HL-60 (cell line): ENCODE measurements at regions not wholly inside any gene's neighbourhood (a gene's known extent, or its start where the extent isn't known, plus 50 kb on each side); places are given as distances from the start of the nearest gene placed in this dataset.

Experiments
- DNase-seq, 2 experiments: peaks; one replicate each; pipeline ENCODE4 v3.0.0-alpha.2; 2010 to 2020; ENCODE audit warnings: low read depth in 1 of 2, low spot score in 1 of 2
- H3K27ac ChIP-seq: fragments of 250-450 bp; sonication (Bioruptor Pico); replicated peaks from 2 replicates; pipeline ENCODE4 v1.5.1; 2020; ENCODE audit warnings: mild to moderate bottlenecking, moderate library complexity
- H3K27me3 ChIP-seq: fragments of 250-450 bp; sonication (Bioruptor Pico); 2 replicates; pipeline ENCODE4 v1.5.1; 2021; ENCODE audit warnings: mild to moderate bottlenecking, moderate library complexity; ENCODE audit not compliant: insufficient read depth, poor library complexity, severe bottlenecking
- H3K4me3 ChIP-seq: replicated peaks from 2 replicates; pipeline ENCODE4 v1.5.1; 2011; ENCODE audit warnings: mild to moderate bottlenecking, control low read depth, low read length; ENCODE audit not compliant: insufficient read depth
- GABPA ChIP-seq: IDR thresholded peaks from 2 replicates; pipeline ENCODE4 v1.6.1; 2012; ENCODE audit warnings: low read depth
- POLR2AphosphoS5 ChIP-seq: IDR thresholded peaks from 2 replicates; pipeline ENCODE4 v1.6.1; 2012; ENCODE audit warnings: low read depth
- SPI1 ChIP-seq: IDR thresholded peaks from 2 replicates; pipeline ENCODE4 v1.6.1; 2012; ENCODE audit warnings: low read depth, mild to moderate bottlenecking, borderline replicate concordance
- TF ChIP-seq, protein P1 (sequence below): IDR thresholded peaks from one replicate; pipeline ENCODE4 v1.5.1; 2011; ENCODE audit warnings: low read length, control low read depth, inconsistent platforms; ENCODE audit not compliant: insufficient read depth
- TF ChIP-seq, protein P2 (sequence below): IDR thresholded peaks from 2 replicates; pipeline ENCODE4 v1.6.1; 2012; ENCODE audit warnings: low read depth; ENCODE audit not compliant: insufficient replicate concordance

DNA sequence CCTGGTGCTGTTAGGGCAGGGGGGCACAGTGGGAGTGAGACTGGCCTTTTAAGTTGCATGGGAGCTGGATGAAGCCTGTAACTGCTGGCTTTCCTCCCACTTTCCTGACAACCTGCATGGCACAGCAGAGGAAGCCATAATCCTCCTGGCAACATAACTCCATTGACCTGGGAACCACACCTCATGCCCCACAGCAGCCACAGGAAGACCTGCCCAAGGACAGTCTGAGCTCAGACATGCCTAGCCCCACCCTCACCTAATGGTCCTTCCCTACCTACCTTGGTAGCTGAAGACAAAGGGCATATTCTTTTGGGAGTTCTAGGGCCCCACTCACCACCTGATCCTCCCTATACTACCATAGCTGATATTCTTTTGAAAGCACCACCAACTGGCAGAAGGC, 482.2 kb upstream of the TOM1L1 start:
- H3K27ac ChIP-seq = no peak overlapping the region
- TF ChIP-seq POLR2AphosphoS5 (no peak), GABPA (no peak), SPI1 (no peak)
- TF ChIP-seq, protein P1, sequence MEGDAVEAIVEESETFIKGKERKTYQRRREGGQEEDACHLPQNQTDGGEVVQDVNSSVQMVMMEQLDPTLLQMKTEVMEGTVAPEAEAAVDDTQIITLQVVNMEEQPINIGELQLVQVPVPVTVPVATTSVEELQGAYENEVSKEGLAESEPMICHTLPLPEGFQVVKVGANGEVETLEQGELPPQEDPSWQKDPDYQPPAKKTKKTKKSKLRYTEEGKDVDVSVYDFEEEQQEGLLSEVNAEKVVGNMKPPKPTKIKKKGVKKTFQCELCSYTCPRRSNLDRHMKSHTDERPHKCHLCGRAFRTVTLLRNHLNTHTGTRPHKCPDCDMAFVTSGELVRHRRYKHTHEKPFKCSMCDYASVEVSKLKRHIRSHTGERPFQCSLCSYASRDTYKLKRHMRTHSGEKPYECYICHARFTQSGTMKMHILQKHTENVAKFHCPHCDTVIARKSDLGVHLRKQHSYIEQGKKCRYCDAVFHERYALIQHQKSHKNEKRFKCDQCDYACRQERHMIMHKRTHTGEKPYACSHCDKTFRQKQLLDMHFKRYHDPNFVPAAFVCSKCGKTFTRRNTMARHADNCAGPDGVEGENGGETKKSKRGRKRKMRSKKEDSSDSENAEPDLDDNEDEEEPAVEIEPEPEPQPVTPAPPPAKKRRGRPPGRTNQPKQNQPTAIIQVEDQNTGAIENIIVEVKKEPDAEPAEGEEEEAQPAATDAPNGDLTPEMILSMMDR = no peak
- TF ChIP-seq, protein P2, sequence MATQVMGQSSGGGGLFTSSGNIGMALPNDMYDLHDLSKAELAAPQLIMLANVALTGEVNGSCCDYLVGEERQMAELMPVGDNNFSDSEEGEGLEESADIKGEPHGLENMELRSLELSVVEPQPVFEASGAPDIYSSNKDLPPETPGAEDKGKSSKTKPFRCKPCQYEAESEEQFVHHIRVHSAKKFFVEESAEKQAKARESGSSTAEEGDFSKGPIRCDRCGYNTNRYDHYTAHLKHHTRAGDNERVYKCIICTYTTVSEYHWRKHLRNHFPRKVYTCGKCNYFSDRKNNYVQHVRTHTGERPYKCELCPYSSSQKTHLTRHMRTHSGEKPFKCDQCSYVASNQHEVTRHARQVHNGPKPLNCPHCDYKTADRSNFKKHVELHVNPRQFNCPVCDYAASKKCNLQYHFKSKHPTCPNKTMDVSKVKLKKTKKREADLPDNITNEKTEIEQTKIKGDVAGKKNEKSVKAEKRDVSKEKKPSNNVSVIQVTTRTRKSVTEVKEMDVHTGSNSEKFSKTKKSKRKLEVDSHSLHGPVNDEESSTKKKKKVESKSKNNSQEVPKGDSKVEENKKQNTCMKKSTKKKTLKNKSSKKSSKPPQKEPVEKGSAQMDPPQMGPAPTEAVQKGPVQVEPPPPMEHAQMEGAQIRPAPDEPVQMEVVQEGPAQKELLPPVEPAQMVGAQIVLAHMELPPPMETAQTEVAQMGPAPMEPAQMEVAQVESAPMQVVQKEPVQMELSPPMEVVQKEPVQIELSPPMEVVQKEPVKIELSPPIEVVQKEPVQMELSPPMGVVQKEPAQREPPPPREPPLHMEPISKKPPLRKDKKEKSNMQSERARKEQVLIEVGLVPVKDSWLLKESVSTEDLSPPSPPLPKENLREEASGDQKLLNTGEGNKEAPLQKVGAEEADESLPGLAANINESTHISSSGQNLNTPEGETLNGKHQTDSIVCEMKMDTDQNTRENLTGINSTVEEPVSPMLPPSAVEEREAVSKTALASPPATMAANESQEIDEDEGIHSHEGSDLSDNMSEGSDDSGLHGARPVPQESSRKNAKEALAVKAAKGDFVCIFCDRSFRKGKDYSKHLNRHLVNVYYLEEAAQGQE = no peak

DNA sequence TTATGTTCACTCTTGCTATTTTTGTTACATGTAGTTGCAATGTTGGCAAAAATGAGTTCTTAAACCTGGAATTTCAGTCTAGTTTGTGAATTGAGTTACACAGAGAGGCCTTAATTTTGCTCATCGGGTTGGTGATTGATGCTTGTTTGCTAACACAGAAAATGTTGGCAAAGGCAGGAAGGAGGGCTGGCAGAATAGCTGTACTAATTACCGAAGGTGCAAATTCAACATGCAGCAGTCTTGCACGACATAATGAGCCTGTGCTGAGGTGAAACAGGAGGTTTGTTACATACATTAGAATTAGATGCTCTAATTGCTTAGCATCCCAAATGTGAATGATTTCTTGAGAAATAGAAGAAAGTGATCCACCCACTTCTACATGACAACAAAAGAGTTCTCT, 475.0 kb upstream of the TOM1L1 start:
- no peak for DNase-seq
- no peak overlapping the region for H3K4me3 ChIP-seq
- H3K27me3 ChIP-seq = no peaks in the 10 kb centered on the region
- TF ChIP-seq SPI1 (no peak), GABPA (no peak), POLR2AphosphoS5 (no peak)
- TF ChIP-seq, protein P1 = no peak
- TF ChIP-seq, protein P2 = no peak
- H3K27ac ChIP-seq = no peak overlapping the region

More for the DNA sequence above, 482.2 kb upstream of the TOM1L1 start:
- H3K27me3 ChIP-seq = no peaks in the 10 kb centered on the region
- DNase-seq = no peak
- no peak overlapping the region for H3K4me3 ChIP-seq

DNA sequence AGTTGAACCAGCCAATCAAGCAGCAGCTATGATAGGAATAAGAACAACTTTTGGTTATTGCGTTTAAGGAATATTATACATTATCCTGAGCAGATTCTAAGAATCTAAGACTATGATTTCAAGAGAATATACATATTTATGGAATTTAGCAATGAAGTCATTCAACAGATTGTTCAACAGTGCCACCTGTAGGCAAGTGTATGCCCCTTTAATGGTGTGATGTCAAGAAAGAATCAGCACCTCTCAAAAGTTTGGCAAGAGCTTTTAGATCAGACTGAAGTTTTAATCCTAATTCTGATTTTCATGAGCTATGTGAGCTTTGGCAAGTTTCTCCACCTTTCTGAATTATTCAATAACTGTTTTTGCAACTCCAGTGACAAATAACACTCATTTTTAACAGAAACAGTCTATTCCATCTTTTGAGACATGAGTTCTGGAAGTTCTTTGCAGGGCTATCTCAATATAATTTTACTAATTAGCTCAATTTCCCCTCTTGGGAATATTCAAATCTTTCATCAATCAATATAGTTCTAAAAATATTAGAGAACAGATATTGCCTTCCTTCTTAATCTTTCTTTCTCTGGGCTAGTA, 474.3 kb upstream of the TOM1L1 start:
- Histone ChIP-seq H3K27ac (no peak overlapping the region), H3K27me3 (no peaks in the 10 kb centered on the region), H3K4me3 (no peak overlapping the region)
- DNase-seq = peak in 1 of 2 experiments; percentile 27
- TF ChIP-seq SPI1 = no peak
- TF ChIP-seq, protein P1 = peak; percentile 33

DNA sequence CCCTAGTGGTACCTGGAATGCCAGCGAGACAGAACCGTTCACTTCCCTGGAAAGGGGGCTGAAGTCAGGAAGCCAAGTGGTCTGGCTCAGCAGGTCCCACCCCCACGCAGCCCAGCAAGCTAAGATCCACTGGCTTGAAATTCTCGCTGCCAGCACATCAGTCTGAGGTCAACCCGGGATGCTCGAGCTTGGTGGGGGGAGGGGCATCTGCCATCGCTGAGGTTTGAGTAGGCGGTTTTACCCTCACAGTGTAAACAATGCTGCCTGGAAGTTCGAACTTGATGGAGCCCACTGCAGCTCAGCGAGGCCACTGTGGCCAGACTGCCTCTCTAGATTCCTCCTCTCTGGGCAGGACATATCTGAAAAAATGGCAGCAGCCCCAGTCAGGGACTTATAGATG, 464.7 kb upstream of the TOM1L1 start:
- no peak for DNase-seq
- no peaks in the 10 kb centered on the region for H3K27me3 ChIP-seq
- H3K4me3 ChIP-seq = no peak overlapping the region
- TF ChIP-seq, protein P2 = no peak
- TF ChIP-seq SPI1 (no peak), POLR2AphosphoS5 (no peak), GABPA (no peak)
- TF ChIP-seq, protein P1 = no peak
- H3K27ac ChIP-seq = no peak overlapping the region
